Naive B cell (primary cell): ENCODE measurements at regions not wholly inside any gene's neighbourhood (a gene's known extent, or its start where the extent isn't known, plus 50 kb on each side); places are given as distances from the start of the nearest gene placed in this dataset.
"Not testable (repeated sequence)": the region's sequence is repeated elsewhere in the genome, so short reads cannot be mapped to it uniquely, and the experiment has no call there.

Experiments
- ATAC-seq, 2 donors: fragments of 150-1000 bp; cut with Tn5 transposase; 2 replicates each; pipeline ENCODE4 v1.10.0; 2021; ENCODE audit warnings: low read depth in 2 of 2, mild to moderate bottlenecking in 2 of 2, moderate library complexity in 2 of 2
- DNase-seq: peaks from one replicate; pipeline ENCODE4 v3.0.0; 2022
- H3K27ac Mint-ChIP-seq, 6 donors: one replicate each; pipeline ENCODE4 v1.8.0; 2020 to 2022; ENCODE audit warnings: mild to moderate bottlenecking in 6 of 6, mixed read lengths in 6 of 6, moderate library complexity in 5 of 6, inconsistent platforms in 2 of 6
- H3K27me3 Mint-ChIP-seq, 3 donors: one replicate each; pipeline ENCODE4 v1.8.0; 2021 to 2022; ENCODE audit warnings: mixed read lengths in 3 of 3, mild to moderate bottlenecking in 1 of 3
- H3K36me3 Mint-ChIP-seq, 2 donors: one replicate each; pipeline ENCODE4 v1.8.0; 2020 to 2022; ENCODE audit warnings: mixed read lengths in 2 of 2, inconsistent platforms in 1 of 2, mild to moderate bottlenecking in 1 of 2
- H3K4me1 Mint-ChIP-seq, 3 donors: one replicate each; pipeline ENCODE4 v1.8.0; 2020 to 2022; ENCODE audit warnings: mixed read lengths in 3 of 3, inconsistent platforms in 1 of 3, mild to moderate bottlenecking in 1 of 3, moderate library complexity in 1 of 3
- H3K4me3 Mint-ChIP-seq, 8 donors: one replicate each; pipeline ENCODE4 v1.8.0; 2020 to 2022; ENCODE audit warnings: mild to moderate bottlenecking in 8 of 8, mixed read lengths in 8 of 8, moderate library complexity in 8 of 8, inconsistent platforms in 2 of 8
- H3K9me3 Mint-ChIP-seq, 7 donors: one replicate each; pipeline ENCODE4 v1.8.0; 2020 to 2022; ENCODE audit warnings: mixed read lengths in 7 of 7, mild to moderate bottlenecking in 5 of 7, inconsistent platforms in 2 of 7, moderate library complexity in 1 of 7

DNA sequence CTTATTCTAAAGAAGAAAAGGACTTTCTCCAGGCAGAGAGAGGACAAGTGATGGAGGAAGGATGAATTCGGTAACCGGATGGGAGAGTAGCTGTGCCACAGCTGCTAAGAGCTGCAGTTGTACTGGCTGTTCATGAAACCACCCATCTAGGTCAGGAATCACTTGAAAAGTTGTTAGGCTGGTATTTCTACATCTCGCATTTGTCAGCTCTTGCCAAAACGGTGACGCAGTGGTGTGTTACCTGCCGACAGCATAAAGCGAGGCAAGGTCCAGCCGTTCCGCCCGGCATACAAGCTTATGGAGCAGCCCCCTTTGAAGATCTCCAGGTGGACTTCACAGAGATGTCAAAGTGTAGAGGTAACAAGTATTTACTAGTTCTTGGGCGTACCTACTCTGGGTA lies 87.3 kb upstream of the DEFB108B start:
- not testable (repeated sequence) for ATAC-seq, H3K36me3 Mint-ChIP-seq, H3K4me1 Mint-ChIP-seq, H3K4me3 Mint-ChIP-seq, H3K9me3 Mint-ChIP-seq, DNase-seq
- Mint-ChIP-seq H3K27me3 (peaks cover 32 to 55% (median 47%) of the 10 kb centered on the region in 3 donors), H3K27ac (peak overlapping the region in 1 of 6 donors; percentile 15)

DNA sequence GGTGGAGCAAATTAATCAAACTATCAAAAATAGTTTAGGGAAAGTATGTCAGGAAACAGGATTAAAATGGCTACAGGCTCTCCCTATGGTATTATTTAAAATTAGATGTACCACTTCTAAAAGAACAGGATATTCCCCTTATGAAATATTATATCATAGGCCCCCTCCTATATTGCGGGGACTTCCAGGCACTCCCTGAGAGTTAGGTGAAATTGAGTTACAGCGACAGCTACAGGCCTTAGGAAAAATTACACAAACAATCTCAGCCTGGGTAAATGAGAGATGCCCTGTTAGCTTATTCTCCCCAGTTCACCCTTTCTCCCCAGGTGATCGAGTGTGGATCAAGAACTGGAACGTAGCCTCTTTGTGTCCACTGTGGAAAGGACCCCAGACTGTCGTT lies 86.7 kb upstream of the DEFB108B start:
- H3K36me3 Mint-ChIP-seq, H3K4me3 Mint-ChIP-seq, H3K27ac Mint-ChIP-seq, H3K4me1 Mint-ChIP-seq, ATAC-seq, H3K9me3 Mint-ChIP-seq, DNase-seq: not testable (repeated sequence)
- peaks cover 33 to 50% (median 44%) of the 10 kb centered on the region in 3 donors for H3K27me3 Mint-ChIP-seq

DNA sequence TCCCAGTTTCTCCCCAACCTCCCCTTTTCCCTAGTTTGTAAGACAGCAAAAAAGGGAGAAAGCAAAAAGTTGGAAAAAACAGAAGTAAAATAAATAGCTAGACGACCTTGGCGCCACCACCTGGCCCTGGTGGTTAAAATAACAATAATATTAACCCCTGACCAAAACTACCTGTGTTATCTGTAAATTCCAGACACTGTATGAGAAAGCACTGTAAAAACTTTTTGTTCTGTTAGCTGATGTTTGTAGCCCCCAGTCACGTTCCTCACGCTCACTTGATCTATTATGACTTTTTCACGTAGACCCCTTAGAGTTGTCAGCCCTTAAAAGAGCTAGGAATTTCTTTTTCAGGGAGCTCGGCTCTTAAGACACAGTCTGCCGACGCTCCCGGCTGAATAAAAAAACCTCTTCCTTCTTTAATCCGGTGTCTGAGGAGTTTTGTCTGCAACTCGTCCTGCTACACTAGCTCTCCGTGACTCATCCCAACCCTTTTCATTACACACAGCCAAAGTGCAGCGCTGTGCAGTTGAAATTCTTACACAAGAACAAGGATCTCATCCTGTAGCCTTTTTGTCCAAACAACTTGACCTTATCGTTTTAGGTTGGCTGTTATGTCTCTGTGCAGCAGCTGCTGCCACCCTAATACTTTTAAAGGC lies 83.9 kb upstream of the DEFB108B start:
- not testable (repeated sequence) for H3K4me1 Mint-ChIP-seq, H3K9me3 Mint-ChIP-seq, DNase-seq, ATAC-seq, H3K36me3 Mint-ChIP-seq, H3K4me3 Mint-ChIP-seq
- Mint-ChIP-seq H3K27me3 (peaks cover 40 to 57% (median 48%) of the 10 kb centered on the region in 3 donors), H3K27ac (peak overlapping the region in 1 of 6 donors; percentile 72)

DNA sequence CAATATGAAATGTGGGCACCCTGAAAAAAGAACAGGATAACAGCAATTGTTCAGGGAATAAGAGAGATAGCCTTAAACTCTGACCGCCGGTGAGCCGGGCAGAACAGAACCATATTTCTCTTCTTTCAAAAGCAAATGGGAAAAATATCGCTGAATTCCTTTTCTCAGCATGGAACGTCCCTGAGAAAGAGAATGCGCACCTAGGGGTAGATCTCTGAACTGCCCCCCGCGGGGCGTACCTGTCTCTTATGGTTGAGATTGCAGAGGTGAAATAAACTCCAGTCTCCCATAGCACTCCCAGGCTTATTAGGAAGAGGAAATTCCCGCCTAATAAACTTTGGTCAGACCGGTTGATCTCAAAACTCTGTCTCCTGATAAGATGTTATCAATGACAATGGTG lies 82.1 kb upstream of the DEFB108B start:
- H3K36me3 Mint-ChIP-seq, H3K4me1 Mint-ChIP-seq, H3K4me3 Mint-ChIP-seq, ATAC-seq, H3K9me3 Mint-ChIP-seq, DNase-seq, H3K27ac Mint-ChIP-seq: not testable (repeated sequence)
- peaks cover 34 to 55% (median 52%) of the 10 kb centered on the region in 3 donors for H3K27me3 Mint-ChIP-seq

DNA sequence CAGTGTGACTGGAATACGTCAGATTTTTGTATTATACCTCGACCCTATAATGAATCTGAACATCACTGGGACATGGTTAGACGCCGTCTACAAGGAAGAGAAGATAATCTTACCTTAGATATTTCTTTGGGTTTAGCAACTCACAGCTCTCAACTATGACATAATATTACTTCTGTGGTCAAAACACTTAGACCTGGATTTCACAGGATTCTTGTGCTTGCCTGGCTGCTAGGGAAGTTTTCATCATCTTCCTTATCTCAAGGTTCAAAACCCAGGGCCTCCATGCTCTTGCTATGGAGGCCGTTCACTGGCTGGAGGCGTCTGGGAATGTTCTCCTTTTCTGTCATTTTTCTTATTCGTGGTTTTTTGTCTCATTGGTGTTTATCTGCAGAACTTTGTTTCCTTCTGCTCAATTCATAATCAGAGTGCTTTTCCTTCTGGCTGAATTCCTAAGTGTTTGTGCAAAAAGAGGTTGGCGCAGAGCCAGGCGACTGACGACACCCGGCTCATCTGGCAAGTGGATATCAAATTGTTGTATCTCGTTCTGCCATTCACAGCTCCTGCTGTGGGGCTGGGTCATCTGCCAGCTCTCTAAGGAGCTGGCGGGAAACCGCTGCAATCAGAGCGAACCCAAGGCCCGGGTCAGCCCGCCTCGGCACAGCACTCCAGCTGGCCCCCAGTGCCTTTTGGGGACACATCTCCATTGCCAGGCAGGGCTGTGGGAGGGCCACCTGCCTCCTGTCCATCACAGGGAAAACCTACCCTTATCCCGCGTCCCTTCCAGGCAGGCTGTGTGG lies 68.1 kb upstream of the DEFB108B start:
- DNase-seq, ATAC-seq, H3K27ac Mint-ChIP-seq, H3K36me3 Mint-ChIP-seq, H3K9me3 Mint-ChIP-seq, H3K4me1 Mint-ChIP-seq, H3K4me3 Mint-ChIP-seq: not testable (repeated sequence)
- H3K27me3 Mint-ChIP-seq: peaks cover 14 to 63% (median 30%) of the 10 kb centered on the region in 3 donors

DNA sequence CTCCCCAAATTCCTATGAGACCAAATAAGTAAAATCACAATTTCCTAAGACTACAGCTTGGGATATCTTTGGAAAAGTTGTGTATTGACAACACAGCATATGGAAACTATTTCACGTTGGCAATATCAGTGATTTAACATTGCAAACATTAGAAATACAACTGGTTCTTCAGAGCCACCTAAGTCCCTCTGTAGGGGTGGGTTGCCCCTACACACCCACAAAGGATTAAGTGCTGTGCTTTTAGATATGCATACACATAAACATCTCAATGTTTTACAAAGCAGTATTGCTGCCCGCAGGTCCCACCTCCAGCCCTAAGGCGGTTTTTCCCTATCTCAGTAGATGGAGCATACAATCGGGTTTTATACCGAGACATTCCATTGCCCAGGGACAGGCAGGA lies 66.0 kb upstream of the DEFB108B start:
- ATAC-seq, H3K4me3 Mint-ChIP-seq, H3K4me1 Mint-ChIP-seq, H3K27ac Mint-ChIP-seq, H3K36me3 Mint-ChIP-seq, H3K9me3 Mint-ChIP-seq, DNase-seq: not testable (repeated sequence)
- H3K27me3 Mint-ChIP-seq: peaks cover 14 to 57% (median 35%) of the 10 kb centered on the region in 3 donors

DNA sequence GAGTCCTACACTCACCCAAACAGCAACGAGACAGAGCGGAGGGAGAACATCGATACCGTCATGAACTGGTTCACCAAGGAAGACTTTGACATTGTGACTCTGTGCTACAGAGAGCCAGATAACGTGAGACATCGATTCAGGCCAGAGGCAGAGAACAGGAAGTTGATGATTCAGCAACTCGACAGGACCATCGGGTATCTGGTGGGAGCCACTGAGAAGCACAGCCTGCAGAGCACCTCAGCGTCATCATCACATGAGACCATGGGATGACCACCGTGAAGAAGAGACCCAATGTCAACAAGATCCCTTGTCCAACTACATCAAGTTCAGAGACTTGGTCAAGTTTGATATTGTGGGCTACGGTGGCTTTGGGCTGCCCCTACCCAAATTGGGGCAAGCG lies 60.8 kb upstream of the DEFB108B start:
- not testable (repeated sequence) for H3K36me3 Mint-ChIP-seq, H3K27ac Mint-ChIP-seq, ATAC-seq, H3K4me1 Mint-ChIP-seq, H3K9me3 Mint-ChIP-seq, DNase-seq
- Mint-ChIP-seq H3K4me3 (peak overlapping the region in 1 of 8 donors; percentile 48), H3K27me3 (peaks cover 0 to 18% (median 10%) of the 10 kb centered on the region in 3 donors)

DNA sequence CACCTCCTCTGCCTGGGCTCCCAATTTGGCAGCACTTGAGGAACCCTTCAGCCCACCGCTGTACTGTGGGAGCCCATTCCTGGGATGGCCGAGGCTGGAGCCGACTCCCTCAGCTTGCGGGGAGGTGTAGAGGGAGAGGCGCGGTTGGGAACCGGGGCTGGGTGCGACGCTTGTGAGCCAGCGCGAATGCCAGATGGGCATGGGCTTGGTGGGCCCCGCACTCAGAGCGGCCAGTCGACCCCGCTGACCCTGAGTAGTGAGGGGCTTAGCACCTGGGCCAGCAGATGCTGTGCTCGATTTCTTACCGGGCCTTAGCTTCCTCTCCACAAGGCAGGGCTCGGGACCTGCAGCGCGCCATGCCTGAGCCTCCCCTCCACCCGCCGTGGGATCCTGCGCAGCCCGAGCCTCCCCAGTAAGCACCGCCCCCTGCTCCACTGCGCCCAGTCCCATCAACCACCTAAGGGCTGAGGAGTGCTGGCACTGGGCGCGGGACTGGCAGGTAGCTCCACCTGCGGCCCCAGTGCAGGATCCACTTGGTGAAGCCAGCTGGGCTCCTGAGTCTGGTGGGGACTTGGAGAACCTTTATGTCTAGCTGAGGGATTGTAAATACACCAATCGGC lies 58.3 kb upstream of the DEFB108B start:
- no peak overlapping the region for H3K27ac Mint-ChIP-seq
- H3K9me3 Mint-ChIP-seq: no peaks in the 10 kb centered on the region
- ATAC-seq (no peak), DNase-seq (no peak)
- peaks cover 0 to 11% (median 7%) of the 10 kb centered on the region in 3 donors for H3K27me3 Mint-ChIP-seq
- H3K4me3 Mint-ChIP-seq: no peak overlapping the region
- H3K36me3 Mint-ChIP-seq: no peaks in the 10 kb centered on the region
- no peaks in the 10 kb centered on the region for H3K4me1 Mint-ChIP-seq

DNA sequence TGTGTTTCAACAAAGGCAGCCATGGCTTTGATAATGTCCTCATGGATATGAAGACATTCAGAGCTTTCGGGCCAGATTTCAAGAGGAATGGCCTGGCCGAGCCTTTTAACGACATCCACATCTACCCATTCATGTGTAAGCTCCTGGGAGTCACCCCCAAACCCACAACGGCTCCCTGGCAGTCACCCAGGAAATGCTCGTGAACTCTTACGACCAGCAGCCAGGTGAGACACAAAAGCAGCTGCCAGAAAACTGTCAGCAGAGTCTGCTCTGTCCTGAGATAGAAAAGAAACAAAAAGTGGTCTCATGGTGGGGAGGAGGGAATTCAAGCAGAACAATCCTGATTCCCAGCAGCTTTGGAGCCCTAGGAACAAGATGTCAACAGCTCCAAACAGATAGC lies 52.9 kb upstream of the DEFB108B start:
- H3K4me1 Mint-ChIP-seq, ATAC-seq, H3K9me3 Mint-ChIP-seq, H3K36me3 Mint-ChIP-seq, DNase-seq: not testable (repeated sequence)
- H3K4me3 Mint-ChIP-seq: peak overlapping the region in 1 of 8 donors; percentile 10
- peaks cover 5 to 25% (median 10%) of the 10 kb centered on the region in 3 donors for H3K27me3 Mint-ChIP-seq
- H3K27ac Mint-ChIP-seq: peak overlapping the region in 1 of 6 donors; percentile 38

DNA sequence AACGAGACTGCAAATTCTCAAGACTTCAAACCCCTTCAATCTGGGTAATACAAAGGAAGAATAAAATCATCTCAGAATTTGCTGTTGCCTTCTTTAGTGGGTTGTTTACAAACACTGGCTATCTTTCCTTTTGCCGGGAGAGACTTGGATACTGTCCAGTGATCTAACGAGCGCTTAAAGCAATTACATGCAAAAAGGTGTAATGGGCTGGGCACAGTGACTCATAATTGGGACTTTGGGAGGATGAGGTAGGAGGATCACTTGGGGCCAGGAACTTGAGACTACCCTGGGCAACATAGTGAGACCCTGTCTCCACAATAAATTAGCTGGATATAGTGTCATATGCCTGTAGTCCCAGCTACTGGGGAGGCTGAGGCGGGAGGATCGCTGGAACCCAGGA lies 52.2 kb upstream of the DEFB108B start:
- H3K27ac Mint-ChIP-seq, H3K4me1 Mint-ChIP-seq, H3K9me3 Mint-ChIP-seq, H3K36me3 Mint-ChIP-seq, ATAC-seq, DNase-seq: not testable (repeated sequence)
- peak overlapping the region in 1 of 8 donors; percentile 10 for H3K4me3 Mint-ChIP-seq
- peaks cover 5 to 25% (median 10%) of the 10 kb centered on the region in 3 donors for H3K27me3 Mint-ChIP-seq

DNA sequence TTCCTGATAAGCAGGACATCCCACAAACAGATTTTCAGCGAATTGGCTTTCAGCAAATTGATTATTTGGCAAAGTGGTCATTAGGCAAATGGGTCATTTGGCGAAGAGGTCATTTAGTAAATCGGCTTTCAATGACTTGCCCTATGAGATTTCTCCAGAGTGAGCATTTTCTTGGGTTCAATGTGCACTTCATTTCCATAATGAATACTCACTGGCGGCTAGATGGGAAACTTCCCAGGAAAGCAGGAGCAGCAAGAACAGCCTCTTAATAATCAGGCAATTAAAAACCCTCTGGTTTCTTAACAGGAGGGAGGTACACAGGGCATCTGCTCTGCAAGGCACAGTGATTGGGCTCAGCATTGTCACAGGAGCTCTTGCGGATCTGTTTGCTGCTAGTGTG lies 51.5 kb upstream of the DEFB108B start:
- not testable (repeated sequence) for ATAC-seq, H3K27ac Mint-ChIP-seq, H3K9me3 Mint-ChIP-seq, H3K4me3 Mint-ChIP-seq, H3K36me3 Mint-ChIP-seq, DNase-seq, H3K4me1 Mint-ChIP-seq
- peaks cover 5 to 25% (median 10%) of the 10 kb centered on the region in 3 donors for H3K27me3 Mint-ChIP-seq

DNA sequence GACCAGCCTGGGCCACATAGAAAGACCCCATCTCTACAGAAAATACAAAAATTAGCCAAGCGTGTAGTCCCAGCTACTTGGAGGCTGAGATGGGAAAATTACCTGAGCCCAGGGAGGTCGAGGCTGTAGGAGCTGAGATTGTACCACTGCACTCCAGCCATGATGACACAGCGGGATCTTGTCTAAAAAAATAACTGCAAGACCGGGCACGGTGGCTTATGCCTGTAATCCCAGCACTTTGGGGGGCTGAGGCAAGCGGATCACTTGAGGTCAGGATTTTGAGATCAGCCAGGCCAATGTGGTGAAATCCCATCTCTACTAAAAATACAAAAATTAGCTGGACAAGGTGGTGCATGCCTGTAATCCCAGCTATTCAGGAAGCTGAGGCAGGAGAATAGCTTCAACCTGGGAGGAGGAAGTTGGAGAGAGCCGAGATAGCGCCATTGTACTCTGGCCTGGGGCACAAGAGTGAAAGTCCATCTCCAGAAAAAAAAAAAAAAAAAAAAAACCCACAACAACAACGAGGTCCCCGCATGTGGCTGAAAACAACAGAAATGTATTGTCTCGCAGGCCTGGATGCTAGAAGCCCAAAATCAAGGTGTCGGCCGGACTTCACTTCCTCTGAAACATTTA lies 50.7 kb upstream of the DEFB108B start:
- H3K9me3 Mint-ChIP-seq, H3K36me3 Mint-ChIP-seq, ATAC-seq, H3K4me1 Mint-ChIP-seq, H3K27ac Mint-ChIP-seq, DNase-seq, H3K4me3 Mint-ChIP-seq: not testable (repeated sequence)
- peaks cover 5 to 25% (median 10%) of the 10 kb centered on the region in 3 donors for H3K27me3 Mint-ChIP-seq

DNA sequence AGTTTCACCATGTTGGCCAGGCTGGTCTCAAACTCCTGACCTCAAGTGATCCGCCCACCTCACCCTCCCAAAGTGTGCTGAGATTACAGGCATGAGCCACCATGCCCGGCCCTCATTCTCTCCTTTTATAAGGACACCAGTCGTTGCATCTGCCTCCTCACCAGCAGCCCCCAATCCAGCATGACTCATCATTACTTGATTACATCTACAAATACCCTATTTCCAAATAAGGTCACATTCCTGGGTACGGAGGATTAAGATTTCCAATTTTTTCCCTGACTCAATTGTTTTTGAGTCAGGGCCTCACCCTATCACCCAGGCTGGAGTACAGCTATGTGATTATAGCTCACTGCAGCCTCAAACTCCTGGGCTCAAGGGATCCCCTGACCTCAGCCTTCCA lies 49.8 kb upstream of the DEFB108B start:
- H3K9me3 Mint-ChIP-seq, H3K4me3 Mint-ChIP-seq, H3K36me3 Mint-ChIP-seq, ATAC-seq, DNase-seq, H3K27ac Mint-ChIP-seq: not testable (repeated sequence)
- peaks cover 5 to 25% (median 10%) of the 10 kb centered on the region in 3 donors for H3K27me3 Mint-ChIP-seq
- peaks cover 0 to 10% (median 5%) of the 10 kb centered on the region in 3 donors for H3K4me1 Mint-ChIP-seq
